ENCODE measurements at regions not wholly inside any gene's neighbourhood (a gene's known extent, or its start where the extent isn't known, plus 50 kb on each side); places are given as distances from the start of the nearest gene placed in this dataset.
"Not testable (repeated sequence)": the region's sequence is repeated elsewhere in the genome, so short reads cannot be mapped to it uniquely, and the experiment has no call there.

DNA sequence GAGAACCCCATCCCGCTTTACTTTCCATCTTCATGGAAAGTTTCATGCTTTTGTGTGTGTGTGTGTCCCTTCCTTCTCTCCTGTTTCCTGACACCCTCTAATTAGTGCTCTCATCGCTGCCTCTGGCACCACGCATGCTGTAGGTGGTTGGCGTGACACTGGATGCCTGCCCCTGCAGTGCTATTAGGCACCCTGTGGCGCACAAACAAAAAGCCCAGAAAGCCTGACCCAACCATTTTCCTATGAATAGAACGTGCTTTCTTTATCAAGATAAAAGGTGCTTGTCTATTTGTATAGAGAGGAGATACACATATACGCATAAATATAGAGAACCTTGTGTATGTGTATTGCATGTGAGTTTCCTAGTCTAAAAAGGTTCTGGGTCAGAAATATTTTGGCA lies 120.8 kb upstream of the CDCA7L start:
- no peak for DNase-seq (ENCODE audit: low read depth)

DNA sequence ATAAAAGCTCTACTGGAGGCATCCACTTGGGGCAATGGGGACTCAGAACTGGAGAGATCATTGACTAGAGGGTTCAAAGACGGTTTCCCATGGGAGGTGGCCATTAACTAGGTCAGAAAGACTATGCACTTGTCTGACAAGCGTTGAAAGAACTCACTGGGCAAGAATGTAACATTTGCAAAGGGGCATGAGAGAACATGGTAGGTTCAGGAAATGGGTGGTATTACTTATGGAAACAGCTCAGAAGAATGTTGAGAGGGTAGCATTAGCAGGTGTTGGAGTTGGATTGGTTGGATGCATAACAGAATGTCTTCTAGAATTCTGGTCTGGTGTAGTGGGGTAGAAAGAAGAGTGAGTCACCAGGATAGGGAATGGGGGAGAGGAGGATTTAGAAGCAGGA lies 119.1 kb upstream of the CDCA7L start:
- DNase-seq (ENCODE audit: low read depth): no peak

DNA sequence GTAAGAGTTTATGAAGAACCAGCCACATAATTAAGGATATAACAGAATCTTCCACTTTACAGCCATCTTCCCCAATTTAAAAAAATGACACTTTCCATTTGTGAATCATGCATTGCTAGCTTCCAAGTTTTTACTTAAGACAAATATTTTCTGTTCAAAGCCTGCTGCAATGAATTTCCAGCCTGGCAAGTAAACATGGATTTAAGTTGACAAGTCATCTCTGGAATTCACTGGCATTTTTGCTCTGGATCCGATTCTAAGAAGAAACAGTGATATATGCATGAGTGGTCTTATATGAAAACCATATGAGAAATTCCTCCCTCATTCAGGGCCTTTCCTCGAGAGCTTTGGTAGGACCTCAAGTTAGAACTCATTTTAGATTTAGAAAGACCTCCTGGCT lies 116.1 kb upstream of the CDCA7L start:
- no peak for DNase-seq (ENCODE audit: low read depth)

DNA sequence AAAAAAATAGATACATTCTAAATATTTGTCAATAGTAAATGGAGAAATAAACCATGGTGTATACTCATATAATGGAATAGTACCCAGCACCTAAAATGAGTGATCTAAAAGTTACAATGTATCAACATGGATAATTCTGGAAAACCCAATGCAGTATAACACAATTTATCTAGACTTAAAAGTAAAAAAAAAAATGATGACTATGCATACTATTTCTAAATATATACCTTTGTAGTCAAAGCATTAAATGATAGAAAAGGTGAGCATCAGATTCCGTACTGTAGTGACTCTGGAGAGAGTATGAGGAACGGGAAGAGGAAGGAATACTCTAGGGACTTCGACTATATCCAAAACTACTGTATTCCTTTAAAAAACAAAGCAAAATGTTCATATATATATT lies 115.2 kb upstream of the CDCA7L start:
- no peak for DNase-seq (ENCODE audit: low read depth)

DNA sequence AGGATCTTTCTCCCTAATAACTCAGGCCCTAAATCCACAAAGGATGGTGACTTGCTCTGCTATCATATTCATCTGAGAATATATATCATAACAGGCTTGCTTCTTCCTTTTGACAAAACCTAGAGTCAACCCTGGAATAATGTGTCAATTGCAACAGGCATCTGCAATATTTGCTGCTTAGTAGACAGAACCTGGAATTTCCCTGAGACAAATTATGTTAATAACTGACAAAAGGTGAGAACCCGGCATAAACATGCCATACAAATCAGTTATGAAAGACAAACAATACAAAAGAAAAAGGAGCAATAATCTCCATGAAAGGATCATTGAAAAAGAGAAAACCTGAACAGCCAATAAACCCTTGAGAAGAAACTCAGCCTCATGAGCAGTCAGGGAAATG lies 114.5 kb upstream of the CDCA7L start:
- no peak for DNase-seq (ENCODE audit: low read depth)

DNA sequence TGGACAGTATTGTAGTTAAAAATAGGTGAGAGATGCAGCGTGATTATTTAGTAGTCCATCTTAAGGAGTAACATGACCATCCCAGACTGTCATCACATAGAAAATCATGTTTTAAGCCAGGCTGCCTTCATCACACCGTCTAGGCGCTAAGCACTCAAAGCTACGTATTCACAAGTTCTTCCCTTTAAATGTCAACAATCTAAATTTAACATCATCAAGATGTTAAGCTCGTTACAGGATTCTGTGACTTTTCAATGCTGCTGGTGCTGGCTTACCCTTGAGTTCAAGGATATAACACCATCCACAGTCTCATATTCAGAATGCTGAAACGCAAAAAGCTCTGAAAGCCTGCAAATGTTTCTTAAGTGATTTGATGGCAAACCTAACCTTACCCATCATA lies 109.5 kb upstream of the CDCA7L start:
- no peak for DNase-seq (ENCODE audit: low read depth)

DNA sequence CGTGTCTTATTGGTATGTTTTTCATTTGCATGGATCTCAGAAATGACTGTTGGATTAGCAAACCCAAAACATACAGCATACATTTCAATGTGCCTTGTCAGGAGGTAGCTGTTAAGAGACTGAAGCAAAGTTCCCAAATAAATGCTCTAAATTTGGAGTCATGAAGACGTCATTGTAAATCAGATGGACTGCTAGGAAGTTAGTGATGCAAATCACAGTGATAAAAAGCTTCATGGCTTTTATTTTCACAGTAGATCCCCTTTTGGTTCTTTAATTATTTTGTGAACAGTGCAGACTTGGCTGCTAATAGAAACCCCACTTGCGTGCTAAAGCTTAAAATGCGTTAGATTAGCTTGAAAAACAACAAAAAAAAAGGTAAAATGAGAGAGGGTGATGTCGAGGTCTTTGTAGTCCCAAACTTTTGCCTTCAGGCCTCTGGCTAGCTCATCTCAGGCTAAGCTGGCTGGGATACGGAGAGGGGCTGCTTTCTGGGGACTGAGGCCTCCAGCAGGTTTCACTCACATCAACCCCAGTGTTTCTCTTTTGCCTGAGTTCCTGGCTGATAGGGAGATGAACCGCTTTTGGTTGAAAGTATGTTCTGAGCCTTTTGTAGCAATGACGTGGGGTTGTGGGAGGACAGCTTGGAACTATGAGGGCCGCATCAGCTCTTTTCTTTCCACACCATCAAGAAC lies 107.1 kb upstream of the CDCA7L start:
- no peak for DNase-seq (ENCODE audit: low read depth)

DNA sequence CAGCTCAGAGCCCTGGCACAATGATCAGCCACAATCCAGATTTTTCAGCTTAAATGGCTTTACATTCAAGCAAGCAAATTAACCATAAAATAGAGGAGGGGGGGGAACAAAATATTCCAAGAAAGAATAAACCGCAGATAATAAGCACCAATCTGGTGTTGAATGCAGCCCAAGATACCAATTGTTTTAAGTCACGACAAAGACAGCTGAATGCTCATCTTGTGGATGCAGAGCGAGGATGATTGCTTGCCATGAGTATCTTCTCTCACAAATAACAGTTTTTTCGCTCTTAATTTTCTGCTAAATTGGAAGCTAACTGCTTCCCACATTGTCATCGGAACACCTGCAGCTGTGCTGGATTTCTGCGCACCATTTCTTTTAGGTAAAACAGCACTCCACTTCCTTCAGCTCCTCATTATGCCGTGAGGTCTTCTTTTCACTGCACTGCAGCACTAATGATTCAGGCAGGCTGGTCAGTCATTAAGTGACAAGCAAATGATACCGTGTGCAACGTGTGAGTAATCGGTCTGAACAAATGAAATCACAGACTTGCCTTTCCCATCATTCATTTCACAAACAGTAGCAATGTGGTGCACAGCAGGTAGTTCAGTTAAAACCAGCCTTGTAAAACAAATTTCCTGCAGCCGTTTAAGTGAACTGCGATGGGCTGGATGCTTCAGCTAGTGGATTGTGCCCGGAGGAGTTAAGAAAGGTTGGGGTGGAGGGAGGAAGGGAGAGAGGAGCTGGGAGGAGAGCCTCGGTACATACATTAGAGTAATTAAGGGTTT lies 106.4 kb upstream of the CDCA7L start:
- DNase-seq (ENCODE audit: low read depth): peak; percentile 4

DNA sequence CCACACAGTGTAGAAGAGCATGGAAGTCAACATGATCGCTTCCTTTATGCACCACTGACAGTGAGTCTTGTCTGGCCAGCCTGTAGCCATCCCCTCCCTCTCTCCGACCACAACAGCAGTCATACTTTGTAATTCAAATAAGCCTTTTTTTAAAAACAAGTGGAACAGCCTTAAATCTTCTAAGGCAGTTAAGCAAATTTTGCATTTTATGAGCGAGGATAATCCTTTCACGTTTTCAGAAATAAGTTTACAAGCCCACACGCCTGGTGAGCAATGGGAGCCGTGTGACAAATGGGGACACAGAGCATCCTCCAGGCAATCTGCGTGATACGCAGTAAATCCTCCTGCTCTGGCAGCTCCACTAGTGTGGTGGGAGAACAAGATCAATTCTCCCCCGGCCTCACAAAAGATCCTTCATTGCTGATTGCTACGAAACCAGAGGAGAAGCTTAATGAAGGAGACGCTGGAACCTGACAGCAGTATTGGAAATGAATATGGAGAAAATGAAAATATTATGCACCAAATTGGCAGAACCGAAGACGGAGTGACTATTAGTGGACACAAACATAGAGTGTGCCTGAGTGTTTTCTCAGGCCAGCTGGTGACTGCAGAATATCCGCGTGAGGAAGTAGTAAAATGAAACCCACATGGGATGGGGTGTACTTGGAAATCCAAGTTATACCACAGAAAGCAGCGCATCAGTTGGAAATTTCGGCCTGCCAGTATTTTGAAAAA lies 104.2 kb upstream of the CDCA7L start:
- DNase-seq (ENCODE audit: low read depth): no peak

DNA sequence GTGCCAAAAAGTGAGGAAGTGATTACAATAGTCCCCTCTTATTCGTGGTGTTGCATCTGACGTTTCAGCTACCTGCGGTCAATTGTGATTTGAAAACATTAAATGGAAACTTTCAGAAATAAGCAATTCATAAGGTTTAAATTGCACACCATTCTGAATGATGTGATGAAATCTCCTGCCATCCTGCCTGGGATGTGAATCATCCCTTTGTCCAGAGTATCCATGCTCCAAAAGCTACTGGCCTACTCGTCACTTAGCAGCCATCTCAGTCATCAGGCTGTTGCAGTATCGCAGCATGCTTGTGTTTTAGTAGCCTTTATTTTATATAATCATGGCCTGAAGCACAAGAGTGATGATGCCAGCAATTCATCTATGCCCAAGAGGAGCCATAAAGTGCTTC lies 97.7 kb upstream of the CDCA7L start:
- no peak for DNase-seq (ENCODE audit: low read depth)

DNA sequence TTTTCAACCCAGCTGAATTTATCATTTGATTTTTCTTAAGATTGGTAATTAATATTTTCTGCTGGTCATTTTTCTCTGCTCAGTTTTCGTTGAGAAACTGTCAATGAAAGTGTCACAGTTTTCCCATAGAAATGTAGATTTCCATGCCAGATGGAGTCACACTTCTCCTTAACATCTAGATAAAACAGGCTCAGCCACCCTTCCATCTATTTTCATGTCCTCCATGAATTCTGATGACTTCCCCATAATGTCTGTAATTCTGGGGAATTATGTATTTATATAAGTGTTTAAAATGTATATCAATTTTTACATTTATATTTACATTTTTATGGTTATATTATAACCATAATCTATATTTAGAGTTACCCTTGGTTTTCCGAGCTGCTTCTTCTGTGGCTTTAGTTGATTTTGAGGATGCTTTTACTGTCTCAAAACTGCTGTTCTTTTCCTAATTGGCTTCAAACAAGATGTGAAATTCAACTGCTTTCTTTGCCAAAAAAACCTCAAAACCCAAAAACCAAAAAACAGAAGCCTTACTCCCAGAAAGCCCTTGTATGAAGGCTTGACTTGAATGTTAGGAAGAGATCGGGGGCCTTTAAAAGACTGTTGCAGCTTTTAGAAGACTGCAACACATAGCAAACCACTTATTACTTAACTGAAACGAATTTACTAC lies 95.4 kb upstream of the CDCA7L start:
- no peak for DNase-seq (ENCODE audit: low read depth)

DNA sequence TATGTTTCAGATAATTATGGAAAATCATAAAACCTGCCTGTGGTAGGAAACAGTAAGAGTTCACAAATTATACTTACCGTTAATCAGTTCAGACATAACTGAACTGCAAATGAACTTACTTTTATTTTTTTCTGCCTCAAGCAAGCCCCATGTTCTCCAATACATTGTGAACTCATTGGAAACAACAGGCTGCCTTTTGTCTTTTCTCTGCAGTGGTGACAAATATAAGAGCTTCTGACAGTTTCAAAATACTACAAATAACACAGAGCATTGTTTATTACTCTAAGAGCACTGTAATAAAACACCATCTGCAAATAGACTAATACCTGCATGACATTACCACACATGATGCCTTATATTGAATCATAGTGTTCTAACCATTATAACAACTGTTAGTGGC lies 94.0 kb upstream of the CDCA7L start:
- no peak for DNase-seq (ENCODE audit: low read depth)

DNA sequence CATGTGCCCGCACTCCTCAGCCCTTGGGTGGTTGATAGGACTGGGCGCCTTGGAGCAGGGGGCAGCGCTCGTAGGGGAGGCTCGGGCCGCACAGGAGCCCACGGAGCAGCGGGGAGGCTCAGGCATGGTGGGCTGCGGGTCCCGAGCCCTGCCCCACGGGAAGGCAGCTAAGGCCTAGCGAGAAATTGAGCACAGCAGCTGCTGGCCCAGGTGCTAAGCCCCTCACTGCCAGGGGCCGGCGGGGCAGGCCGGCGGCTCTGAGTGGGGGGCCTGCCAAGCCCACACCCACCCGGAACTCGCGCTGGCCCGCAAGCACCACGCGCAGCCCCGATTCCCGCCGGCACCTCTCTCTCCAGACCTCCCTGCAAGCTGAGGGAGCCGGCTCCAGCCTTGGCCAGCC lies 86.7 kb upstream of the CDCA7L start:
- not testable (repeated sequence) for DNase-seq (ENCODE audit: low read depth)

DNA sequence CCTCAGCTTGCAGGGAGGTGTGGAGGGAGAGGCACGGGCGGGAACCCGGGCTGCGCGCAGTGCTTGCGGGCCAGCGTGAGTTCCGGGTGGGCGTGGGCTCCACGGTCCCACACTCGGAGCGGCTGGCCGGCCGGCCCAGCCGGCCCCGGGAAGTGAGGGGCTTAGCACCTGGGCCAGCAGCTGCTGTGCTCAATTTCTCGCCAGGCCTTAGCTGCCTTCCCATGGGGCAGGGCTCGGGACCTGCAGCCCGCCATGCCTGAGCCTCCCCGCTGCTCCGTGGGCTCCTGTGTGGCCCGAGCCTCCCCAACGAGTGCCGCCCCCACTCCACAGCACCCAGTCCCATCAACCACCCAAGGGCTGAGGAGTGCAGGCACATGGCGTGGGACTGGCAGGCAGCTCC lies 83.0 kb upstream of the CDCA7L start:
- not testable (repeated sequence) for DNase-seq (ENCODE audit: low read depth)

DNA sequence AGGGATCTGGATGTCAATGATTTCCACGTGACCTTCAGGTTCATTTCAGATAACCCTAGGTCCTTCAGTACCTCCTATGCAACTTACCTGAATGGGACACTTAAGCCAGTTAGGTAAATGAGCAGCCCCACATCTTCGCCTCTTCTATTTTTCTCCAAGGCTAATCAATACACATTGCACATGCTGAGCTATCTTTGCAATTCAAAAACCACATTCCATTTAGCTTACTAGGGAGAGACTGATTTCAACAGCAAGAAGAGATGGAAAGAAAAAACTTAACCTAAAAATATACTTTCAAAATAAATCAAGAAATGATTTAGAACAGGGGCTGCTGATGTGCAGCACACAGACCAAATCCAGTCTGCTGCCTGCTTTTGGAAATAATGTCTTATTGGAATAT lies 81.8 kb upstream of the CDCA7L start:
- no peak for DNase-seq (ENCODE audit: low read depth)

DNA sequence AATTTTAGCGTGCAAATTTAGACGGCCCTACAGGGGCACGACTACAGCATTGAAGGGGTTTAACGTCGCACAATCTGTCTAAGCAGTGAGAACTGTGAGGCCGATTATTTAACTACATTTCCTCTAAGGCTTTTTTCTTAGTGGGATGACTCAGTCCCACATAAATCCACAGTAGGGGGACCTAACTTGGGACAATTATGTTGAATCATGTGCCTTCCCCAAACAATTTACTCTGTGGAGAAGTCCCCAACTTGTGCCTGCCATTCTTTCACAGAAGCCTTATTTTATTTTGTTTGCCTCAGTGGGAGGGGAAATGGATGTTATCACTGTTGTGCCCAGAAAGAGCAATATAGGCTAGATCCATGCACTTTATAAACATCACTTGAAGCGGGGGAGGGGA lies 80.3 kb upstream of the CDCA7L start:
- no peak for DNase-seq (ENCODE audit: low read depth)

DNA sequence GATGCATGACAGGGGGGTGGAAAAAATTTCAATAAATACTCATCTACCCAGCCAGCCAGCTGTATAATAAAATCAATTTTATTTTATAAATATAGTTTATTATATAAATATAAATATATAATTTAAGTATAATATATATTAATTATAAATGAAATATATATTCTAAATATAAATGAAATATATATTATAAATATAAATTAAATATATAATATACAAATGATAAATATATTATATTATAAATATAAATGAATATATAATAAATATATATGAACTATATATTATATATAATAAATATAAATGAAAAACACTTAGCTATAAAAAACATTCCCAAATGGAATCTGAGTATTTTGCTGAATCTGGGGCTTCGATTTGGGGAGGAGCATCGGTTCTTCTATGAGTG lies 79.4 kb upstream of the CDCA7L start:
- DNase-seq (ENCODE audit: low read depth): no peak

DNA sequence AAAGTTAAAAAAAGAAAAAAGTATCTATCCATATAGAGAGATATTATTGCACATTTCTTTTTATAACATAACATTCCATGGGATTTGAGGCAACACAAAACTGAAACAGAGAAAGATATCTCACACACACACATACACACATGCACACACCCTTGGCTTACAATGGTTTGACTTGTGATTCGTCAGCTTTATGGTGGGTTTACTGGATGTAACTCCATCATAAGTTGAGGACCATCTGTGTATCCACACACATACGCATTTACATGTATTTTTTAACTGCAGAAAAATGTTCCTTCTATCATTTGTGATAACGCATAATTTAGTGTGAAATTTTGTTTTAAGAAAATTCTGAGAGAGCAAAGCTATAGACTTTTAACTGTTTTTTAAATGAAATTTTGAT lies 74.2 kb upstream of the CDCA7L start:
- no peak for DNase-seq (ENCODE audit: low read depth)

DNA sequence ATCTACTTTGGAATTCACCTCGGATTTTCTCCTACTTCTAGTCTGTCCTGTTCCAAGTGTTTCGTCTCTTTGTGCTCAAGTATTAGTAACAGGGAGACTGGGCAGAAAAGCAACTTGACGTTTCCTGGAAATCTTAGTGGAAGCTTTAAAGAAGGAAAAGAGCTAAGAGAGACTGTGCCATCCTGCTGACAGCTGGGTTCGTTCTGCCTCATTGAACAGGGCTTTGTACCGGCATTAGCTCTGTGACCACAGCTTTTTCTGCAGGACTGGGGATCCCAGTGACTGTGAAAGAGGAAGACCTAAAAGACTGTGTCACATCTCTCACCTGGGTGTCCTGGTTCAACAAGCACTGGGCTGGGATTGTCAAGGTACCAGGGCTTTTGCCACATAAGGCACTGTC lies 70.8 kb upstream of the CDCA7L start:
- no peak for DNase-seq (ENCODE audit: low read depth)

DNA sequence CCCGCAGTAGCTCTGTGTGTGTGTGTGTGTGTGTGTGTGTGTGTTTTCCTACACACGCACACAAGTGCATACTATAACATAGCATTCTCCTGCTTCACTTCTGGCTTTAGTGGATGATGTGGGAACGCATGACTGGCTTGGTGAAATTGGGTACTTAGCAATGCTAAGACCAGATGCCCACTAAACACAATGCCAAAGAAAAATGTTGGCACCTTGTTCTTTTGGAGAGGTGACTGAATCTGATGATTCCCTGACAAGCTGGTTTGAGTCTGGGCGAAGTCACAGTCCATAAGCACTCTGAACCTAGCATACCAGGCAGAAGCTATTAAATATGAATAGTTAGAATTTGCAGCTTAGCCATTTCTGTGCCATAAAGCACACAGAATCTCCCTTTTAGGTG lies 68.0 kb upstream of the CDCA7L start:
- no peak for DNase-seq (ENCODE audit: low read depth)

DNA sequence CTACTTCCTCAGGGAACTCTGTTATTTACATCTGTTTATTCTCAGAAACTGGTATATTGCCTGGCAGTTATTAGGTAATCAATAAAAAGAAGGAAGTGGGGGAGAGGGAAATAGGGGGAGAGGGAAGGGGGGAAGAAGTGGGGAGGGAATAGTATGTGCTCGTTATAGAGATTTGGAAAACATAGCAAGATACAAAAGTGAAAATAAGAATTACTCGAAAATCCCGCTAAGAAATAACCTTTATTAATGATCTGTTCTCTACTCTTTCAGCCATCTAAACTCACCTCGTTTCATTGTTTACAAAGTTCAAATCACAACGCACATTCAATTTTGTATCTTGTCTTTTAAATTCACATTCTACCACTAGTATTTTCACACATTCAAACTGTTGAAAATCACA lies 63.0 kb upstream of the CDCA7L start:
- DNase-seq (ENCODE audit: low read depth): no peak

DNA sequence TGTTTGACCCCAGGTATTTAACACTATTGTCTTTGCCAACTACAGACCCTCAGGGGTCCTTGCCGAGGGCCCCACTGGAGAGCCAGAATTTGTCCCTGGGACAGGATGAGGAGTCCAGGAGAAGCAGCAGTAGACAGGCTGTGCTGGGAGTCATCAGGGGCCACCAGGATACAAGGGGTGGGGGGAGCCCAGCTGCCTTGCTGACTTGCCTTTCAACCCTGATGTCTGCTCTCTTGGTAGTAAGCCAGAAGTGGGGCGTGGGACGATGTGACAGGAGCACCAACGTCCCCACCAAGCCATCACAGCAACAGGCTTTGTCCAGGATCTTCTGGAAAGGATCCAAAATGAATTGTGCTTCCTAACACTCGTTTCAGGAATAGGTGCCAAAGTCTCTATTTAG lies 62.4 kb upstream of the CDCA7L start:
- no peak for DNase-seq (ENCODE audit: low read depth)
